TTC549 (cell line): ENCODE measurements at regions not wholly inside any gene's neighbourhood (a gene's known extent, or its start where the extent isn't known, plus 50 kb on each side); places are given as distances from the start of the nearest gene placed in this dataset.
"Not testable (repeated sequence)": the region's sequence is repeated elsewhere in the genome, so short reads cannot be mapped to it uniquely, and the experiment has no call there.

ENCODE experiments used
- FAIRE-seq: peaks from 2 replicates; lab custom pipeline; 2012; peaks lifted over from hg19 to GRCh38; lab: Jason Lieb, UNC

- no peak for FAIRE-seq
These were observed 252.0 kb downstream of the MRPS30 start for GRCh38 chr5:45060724-45061123.

- no peak for FAIRE-seq
These were observed 253.3 kb downstream of the MRPS30 start for GRCh38 chr5:45062044-45062443.

- no peak for FAIRE-seq
These were observed 272.3 kb downstream of the MRPS30 start for GRCh38 chr5:45081082-45081481.

DNA sequence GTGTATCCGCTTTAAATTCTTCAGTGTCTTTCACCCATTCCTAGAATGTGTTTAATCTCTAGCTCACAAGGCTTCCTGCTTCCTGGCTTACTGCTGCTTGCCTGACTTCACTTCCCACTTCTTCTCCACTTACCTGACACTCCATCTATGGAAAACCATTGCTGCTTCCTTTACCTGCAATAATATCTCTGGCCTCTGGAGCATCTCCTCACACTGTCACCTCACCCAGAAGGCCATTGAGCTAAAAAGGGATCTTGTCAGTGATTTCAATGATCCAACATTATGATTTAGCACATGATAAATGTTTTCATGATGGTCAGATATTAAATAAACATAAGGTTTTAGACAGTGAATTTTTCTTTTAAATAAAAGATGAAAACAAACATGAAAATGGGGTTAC is 281.1 kb downstream of the MRPS30 start:
- FAIRE-seq, result no peak

GRCh38 chr5:45093377-45093776 is 284.6 kb downstream of the MRPS30 start:
- FAIRE-seq, result no peak

DNA sequence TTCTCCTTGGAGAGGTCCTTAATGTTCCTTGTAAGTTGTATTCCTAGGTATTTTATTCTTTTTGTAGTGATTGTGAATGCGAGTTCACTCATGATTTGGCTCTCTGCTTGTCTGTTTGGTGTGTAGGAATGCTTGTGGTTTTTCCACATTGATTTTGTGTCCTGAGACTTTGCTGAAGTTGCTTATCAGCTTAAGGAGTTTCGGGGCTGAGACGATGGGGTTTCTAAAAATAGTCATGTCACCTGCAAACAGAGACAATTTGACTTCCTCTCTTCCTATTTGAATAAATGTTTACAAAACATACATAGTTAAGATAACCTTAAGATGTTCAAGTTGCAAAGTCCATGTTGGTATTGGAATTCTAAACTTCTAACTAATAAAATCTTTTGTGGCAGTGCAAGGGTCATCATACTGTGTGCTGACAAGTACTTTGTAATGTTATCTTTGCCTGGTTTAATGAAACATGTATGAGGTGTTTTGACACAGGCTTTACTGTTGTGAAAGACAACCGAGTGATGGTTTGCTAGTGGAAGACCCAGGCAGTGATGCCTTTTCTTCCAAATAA is 286.2 kb downstream of the MRPS30 start:
- FAIRE-seq, result no peak

DNA sequence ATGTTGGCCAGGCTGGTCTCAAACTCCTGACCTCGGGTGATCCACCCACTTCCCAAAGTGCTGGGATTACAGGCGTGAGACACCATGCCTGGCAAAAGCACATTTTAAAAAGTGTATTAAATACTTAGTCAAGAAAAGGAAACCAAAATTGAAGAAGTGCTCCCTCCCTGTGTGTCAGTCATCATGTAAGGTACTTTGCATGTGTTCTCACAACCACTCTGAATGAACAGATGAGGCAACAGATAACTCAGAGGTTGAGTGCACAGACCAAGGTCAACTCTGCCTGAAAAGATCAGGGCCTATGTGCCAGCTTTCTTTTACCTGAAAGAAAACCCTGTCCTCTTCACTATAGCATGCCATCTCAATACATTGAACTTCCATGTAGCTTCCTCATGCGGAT is 289.7 kb downstream of the MRPS30 start:
- no peak for FAIRE-seq

DNA sequence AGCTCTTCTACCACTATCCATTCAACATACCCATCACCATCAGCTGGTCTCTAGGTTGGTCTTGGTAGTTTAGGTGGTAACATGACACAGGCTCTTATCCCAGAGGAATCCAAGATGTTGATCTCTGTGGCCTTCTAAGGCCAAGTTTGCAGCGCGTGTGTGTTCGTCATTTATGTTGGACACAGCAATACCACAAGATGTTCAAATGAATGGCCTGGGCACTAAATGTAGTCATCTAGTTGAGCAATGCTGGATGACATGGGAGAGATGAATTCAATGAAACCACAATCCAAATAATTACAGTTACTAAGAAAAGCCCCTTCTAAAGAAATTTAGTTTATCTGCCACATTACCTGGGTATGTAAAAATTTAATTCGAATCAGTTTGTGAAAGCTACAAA is 292.4 kb downstream of the MRPS30 start:
- no peak for FAIRE-seq

- no peak for FAIRE-seq
These were observed 296.8 kb downstream of the MRPS30 start for GRCh38 chr5:45105491-45105994.

DNA sequence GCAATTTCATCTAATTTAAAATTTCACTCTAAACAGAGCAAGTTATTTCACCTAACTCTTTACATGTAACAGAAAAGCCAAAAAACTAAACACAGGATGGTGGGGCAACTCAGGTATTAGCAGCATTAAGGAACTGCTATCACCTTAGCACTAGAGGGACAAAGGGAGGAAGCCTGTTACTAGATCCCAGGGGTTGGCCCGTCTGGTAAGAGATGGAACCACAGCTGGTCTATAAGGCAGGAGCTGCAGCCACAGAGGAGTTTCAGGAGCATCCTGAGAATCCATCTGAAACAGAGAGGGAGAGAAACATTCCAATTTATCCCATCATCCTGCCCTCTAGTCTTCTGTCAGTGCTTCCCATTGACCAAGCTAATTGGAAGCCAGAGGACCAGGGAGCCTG is 300.3 kb downstream of the MRPS30 start:
- no peak for FAIRE-seq

DNA sequence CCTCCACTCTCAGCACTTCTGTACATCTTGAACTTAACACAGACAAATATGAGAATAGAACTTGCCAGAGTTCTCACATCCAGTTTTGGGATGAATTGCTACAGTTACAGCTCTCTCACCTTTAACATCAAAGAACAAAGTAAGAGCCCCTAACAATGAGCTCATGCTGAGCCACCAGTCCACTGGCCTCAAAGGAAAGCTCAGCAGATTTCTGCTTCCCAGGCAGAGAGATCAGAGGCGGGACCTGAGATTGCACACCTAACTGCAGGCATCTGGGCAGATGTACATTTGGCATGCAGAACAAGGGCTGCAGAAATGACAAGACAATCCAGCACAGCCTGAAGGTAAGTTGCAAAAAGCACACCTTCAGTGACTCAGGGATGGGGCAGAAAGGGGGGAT is 300.9 kb downstream of the MRPS30 start:
- no peak for FAIRE-seq

GRCh38 chr5:45110399-45110798 is 301.7 kb downstream of the MRPS30 start:
- FAIRE-seq, result no peak

DNA sequence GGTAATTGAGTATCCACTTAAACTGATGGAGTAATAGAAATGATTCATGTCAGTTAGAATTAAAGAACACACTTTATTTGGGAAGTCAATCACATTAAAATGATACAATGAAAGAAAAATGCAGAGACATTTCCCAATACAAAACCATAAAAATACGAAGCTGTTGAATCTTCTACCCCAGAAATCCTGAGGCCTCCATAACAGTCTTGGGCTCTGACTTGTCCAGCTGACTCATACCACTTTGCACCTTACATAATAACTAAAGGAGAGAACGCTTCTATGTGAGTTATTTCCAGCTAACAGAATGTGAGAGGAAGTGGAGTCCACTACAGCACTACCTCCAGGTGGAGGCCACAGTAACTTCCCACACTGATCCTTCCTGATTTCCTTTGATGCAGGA is 305.0 kb downstream of the MRPS30 start:
- FAIRE-seq, result no peak

DNA sequence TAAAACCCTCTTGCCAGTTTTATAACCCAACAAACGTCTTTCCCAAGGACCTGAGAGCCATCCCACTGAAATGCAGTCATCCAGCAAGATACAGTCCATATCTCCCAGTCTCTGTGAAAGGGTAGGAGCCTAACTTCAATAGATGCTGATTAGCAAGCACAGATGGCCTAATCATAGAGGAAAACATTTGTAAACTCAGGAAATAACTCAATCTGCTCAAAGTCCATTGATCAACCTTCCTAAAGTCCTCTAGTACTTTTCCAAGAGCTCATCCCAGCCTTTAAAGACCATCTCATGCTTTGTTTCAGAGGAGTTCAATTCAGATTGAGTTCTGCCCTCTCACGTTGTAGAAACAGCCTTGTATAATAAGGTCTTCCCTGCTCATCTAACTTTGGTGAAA is 324.2 kb downstream of the MRPS30 start:
- FAIRE-seq, result no peak

- FAIRE-seq, result no peak
These were observed 354.2 kb downstream of the MRPS30 start for GRCh38 chr5:45162974-45163373.

GRCh38 chr5:45171563-45171962 is 362.8 kb downstream of the MRPS30 start:
- FAIRE-seq, result no peak

DNA sequence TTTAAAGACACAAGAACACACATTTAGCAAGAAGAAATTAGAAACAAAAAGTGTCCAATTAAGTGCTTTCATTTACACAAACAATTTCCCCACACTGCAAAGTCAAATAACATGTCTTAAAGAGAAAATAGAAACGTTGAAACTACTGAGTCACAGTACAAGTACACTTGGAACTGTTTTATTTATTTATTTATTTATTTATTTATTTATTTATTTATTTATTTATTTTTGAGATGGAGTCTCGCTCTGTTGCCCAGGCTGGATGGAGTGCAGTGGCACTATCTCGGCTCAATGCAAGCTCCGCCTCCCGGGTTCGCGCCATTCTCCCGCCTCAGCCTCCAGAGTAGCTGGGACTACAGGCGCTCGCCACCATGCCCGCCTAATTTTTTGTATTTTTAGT is 363.9 kb downstream of the MRPS30 start:
- FAIRE-seq, result not testable (repeated sequence)

DNA sequence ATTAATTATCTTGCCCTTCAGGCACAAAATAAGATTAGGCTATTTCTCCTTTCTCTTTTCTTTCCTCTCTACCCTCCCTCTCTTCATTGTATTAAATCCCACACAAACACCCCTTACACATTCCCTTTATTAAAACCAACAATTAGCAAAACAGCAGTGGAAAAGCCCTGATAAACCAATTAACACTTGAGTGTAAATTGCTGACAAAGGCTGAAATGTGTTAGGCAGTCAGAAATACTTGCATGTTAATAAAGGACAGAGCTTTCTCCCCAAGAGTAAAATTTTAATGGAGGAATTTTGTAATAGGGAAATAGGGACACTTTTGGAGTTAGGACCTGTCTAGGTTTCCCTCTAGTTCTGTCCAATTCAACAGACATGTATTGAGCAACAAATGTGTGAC is 370.9 kb downstream of the MRPS30 start:
- FAIRE-seq, result no peak

DNA sequence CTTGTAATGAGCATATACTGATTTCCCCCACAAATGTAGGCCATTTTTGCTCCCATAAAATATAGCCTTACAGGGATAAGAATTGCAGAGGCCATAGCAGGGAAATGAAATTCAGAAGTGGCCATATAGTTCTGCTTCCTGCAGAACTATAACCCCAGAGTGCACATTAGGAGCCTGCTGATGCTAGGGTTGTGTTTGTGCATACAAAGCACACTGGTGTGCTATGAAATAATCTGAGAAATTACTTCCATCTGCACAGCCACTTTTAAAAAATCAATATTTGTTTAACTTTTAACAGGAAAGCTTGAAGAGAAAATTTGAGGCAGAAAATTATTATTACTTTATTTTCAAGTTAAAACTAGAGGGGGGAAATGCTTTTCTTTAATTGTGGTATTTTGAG is 380.3 kb downstream of the MRPS30 start:
- no peak for FAIRE-seq

GRCh38 chr5:45189481-45189880 is 380.7 kb downstream of the MRPS30 start:
- no peak for FAIRE-seq

GRCh38 chr5:45195026-45195425 is 386.3 kb downstream of the MRPS30 start:
- no peak for FAIRE-seq
